ENCODE measurements at regions not wholly inside any gene's neighbourhood (a gene's known extent, or its start where the extent isn't known, plus 50 kb on each side); places are given as distances from the start of the nearest gene placed in this dataset.

DNA sequence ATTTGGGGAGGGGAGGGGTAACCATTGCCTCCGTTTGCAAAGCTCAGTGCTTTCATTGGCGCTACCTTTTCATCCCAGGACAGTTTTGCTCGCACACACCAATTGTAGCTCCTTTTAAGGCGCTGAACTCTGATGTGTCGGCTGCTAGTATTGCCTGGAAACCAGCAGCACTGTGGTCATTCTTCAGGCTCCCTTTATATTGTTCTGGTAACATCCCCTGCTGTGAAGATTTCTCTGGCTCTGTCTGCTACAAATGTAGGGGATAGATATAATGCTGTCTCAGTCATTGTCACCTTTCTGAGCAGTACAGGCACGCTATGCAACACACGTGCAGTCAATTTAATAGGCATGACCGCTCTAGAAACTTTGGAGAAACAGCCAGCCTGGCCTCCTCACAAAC lies 172.9 kb upstream of the SASH1 start:
- ChIA-PET POLR2A (no interaction called here), CTCF (no interaction called here)
- peaks cover 9% of the 10 kb centered on the region for H3K27me3 Mint-ChIP-seq
- ATAC-seq (ENCODE audit: low read depth) (no peak), DNase-seq (no peak)
- no peaks in the 10 kb centered on the region for H3K9me3 Mint-ChIP-seq
- intact Hi-C loops (cut with micrococcal nuclease), result no loop called here
- H3K27ac Mint-ChIP-seq, result no peak overlapping the region
- H3K4me1 Mint-ChIP-seq, result no peaks in the 10 kb centered on the region
- TF ChIP-seq, protein P1, sequence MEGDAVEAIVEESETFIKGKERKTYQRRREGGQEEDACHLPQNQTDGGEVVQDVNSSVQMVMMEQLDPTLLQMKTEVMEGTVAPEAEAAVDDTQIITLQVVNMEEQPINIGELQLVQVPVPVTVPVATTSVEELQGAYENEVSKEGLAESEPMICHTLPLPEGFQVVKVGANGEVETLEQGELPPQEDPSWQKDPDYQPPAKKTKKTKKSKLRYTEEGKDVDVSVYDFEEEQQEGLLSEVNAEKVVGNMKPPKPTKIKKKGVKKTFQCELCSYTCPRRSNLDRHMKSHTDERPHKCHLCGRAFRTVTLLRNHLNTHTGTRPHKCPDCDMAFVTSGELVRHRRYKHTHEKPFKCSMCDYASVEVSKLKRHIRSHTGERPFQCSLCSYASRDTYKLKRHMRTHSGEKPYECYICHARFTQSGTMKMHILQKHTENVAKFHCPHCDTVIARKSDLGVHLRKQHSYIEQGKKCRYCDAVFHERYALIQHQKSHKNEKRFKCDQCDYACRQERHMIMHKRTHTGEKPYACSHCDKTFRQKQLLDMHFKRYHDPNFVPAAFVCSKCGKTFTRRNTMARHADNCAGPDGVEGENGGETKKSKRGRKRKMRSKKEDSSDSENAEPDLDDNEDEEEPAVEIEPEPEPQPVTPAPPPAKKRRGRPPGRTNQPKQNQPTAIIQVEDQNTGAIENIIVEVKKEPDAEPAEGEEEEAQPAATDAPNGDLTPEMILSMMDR (IDR thresholded peaks at IDR 0.05), result no peak
- H3K36me3 Mint-ChIP-seq (ENCODE audit: low read depth), result no peaks in the 10 kb centered on the region
- no peak overlapping the region for H3K4me3 Mint-ChIP-seq

DNA sequence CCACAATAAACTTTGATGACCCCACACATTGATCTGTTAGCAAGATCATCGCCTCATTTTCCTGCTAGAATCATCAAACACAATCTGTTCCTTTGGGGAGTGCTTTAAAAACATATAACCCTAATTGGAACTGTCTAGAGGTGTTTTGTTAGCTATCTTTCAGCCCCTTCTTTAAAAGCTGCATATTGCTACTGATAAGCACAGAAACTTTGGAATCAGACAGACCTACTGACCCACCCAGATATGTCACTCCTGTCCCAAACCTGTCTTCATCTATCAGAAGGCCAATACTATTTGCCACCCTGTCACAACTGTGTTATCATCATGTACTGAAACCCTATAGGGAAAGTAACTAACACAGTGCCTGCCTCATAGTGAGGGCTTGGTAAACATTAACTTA lies 172.4 kb upstream of the SASH1 start:
- ATAC-seq (ENCODE audit: low read depth), result no peak
- TF ChIP-seq, protein P1 (IDR thresholded peaks at IDR 0.05), result no peak
- Mint-ChIP-seq H3K27ac (no peak overlapping the region), H3K9me3 (no peaks in the 10 kb centered on the region), H3K36me3 (ENCODE audit: low read depth) (no peaks in the 10 kb centered on the region), H3K27me3 (peaks cover 9% of the 10 kb centered on the region), H3K4me3 (no peak overlapping the region), H3K4me1 (no peaks in the 10 kb centered on the region)
- ChIA-PET POLR2A (no interaction called here), CTCF (no interaction called here)
- DNase-seq, result no peak
- intact Hi-C loops (cut with micrococcal nuclease), result no loop called here

DNA sequence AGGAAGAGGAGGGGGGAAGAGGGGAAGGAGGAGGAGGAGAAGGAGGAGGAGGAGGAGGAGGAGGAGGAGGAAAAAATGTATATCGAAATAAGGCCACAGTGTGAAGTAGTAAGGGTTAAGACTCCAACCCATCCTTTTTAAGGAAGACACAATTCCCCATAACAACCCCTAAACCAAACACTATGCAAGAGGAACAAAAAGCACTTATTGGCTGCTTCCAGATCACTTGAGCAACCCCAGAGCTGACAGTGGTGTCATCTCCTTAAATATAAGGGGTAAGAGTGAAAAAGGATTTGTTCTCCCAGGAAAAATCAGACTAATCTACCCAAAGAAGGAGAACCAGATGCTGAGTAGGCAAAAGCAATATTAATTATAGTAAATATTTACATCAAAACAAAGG lies 169.1 kb upstream of the SASH1 start:
- Mint-ChIP-seq H3K4me1 (no peaks in the 10 kb centered on the region), H3K4me3 (no peak overlapping the region), H3K9me3 (no peaks in the 10 kb centered on the region), H3K36me3 (ENCODE audit: low read depth) (no peaks in the 10 kb centered on the region), H3K27me3 (peaks cover 6% of the 10 kb centered on the region), H3K27ac (no peak overlapping the region)
- TF ChIP-seq, protein P1 (IDR thresholded peaks at IDR 0.05), result no peak
- POLR2A ChIA-PET, result no interaction called here
- no peak for DNase-seq
- CTCF ChIA-PET, result no interaction called here
- ATAC-seq (ENCODE audit: low read depth), result no peak
- intact Hi-C loops (cut with micrococcal nuclease), result no loop called here

DNA sequence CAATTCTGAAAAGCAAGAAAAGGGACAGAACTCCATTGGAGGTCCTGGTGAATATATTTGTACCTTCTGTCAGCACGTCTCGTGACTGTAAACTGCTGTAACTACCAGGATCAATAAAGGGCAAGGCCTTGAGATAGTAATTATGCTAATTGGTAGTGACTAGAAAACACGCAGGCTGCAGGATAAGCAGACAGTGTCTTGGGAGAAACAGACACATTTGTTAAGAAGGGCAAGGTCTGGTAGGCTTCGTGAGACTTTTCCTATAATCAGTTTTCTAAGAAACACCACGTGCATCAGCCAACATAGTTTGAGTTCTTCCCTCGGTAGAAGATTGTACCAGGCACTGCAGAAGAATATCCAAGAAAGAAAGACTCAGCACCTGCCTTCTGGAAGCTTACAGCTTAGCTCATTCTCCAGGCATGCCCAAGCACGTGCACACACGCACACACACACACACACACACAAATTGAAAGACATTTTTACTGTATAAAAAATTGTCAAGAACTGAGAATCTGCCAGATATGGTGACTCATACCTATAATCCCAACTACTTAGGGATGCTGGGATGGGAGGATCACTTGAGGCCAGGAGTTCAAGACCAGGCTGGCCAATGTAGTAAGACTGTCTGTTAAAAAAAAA lies 167.0 kb upstream of the SASH1 start:
- ChIA-PET CTCF (no interaction called here), POLR2A (no interaction called here)
- Mint-ChIP-seq H3K36me3 (ENCODE audit: low read depth) (no peaks in the 10 kb centered on the region), H3K27ac (no peak overlapping the region), H3K4me3 (no peak overlapping the region), H3K9me3 (no peaks in the 10 kb centered on the region), H3K27me3 (peaks cover 6% of the 10 kb centered on the region), H3K4me1 (no peaks in the 10 kb centered on the region)
- TF ChIP-seq, protein P1 (IDR thresholded peaks at IDR 0.05), result no peak
- no peak for ATAC-seq (ENCODE audit: low read depth)
- no peak for DNase-seq
- intact Hi-C loops (cut with micrococcal nuclease), result loop anchor here (2.0 kb wide), 1 partner anchor 75 kb away; no protein-coding TSS in a partner anchor

- intact Hi-C loops (cut with micrococcal nuclease), result loop anchor here (1.0 to 2.0 kb wide), 2 partner anchors 73 to 287 kb away; no protein-coding TSS in a partner anchor
- no peak overlapping the region for H3K4me3 Mint-ChIP-seq
- ATAC-seq (ENCODE audit: low read depth) (no peak), DNase-seq (no peak)
- H3K36me3 Mint-ChIP-seq (ENCODE audit: low read depth), result no peaks in the 10 kb centered on the region
- CTCF ChIA-PET, result interaction anchor here (0.8 to 1.3 kb wide), 6 partner anchors 12 to 671 kb away, joined by 3 to 5 read pairs (median 4); no protein-coding TSS in a partner anchor
- H3K9me3 Mint-ChIP-seq, result no peaks in the 10 kb centered on the region
- TF ChIP-seq, protein P1 (IDR thresholded peaks at IDR 0.05), result no peak
- H3K27me3 Mint-ChIP-seq, result peaks cover 8% of the 10 kb centered on the region
- POLR2A ChIA-PET, result no interaction called here
- no peak overlapping the region for H3K27ac Mint-ChIP-seq
- no peaks in the 10 kb centered on the region for H3K4me1 Mint-ChIP-seq
Measured at GRCh38 chr6:148177589-148178233, 164.9 kb upstream of the SASH1 start.
